ENCODE measurements at regions not wholly inside any gene's neighbourhood (a gene's known extent, or its start where the extent isn't known, plus 50 kb on each side); places are given as distances from the start of the nearest gene placed in this dataset.

DNA sequence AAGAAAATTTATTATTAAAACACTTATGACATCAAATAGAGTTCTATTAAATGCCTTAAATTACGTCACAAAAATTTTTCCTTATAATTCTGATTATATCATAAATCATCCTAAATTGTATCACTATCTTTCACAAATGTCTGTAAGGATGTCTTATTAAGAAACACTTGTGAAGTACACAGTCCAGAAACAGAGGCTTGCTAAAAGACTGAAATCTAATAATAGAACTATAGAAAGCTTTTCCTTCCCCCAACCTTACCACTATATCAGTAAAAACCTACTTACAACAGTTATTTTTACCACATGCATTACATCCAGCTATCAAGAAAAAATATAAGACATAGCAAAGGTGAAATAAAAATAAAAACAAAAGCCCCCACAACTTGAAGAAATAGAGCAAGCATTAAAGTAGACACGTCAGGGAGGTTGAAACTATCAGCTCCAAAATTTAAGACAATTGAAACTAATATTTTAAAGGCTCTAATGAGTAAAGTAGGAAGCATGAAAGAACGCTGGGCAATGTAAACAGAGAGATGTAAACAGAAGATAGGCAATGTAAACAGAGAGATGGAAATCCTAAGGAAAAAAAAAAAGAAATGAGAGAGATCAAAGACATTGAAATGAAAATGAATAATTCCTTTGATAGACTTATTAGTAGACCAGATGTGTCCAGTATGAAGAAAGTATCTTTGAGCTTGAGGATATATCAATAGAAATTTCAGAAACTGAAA lies 94.9 kb upstream of the TECRL start:
- no peak overlapping the region for H3K27ac ChIP-seq
- no peaks in the 10 kb centered on the region for H3K9me3 ChIP-seq
- no peaks in the 10 kb centered on the region for H3K36me3 ChIP-seq
- H3K4me3 ChIP-seq = no peak overlapping the region
- DNase-seq = no peak
- no peaks in the 10 kb centered on the region for H3K4me1 ChIP-seq
- intact Hi-C loops (cut with DNase I) = no loop called here
- 40 to 58% methylated on average over 3 of the region's 3 CpGs for WGBS, 2 donors
- H3K27me3 ChIP-seq = no peaks in the 10 kb centered on the region
- TF ChIP-seq POLR2AphosphoS5 (IDR thresholded peaks at IDR 0.05) (no peak), POLR2A (IDR thresholded peaks at IDR 0.05) (no peak), EP300 (IDR thresholded peaks at IDR 0.05) (no peak)
- TF ChIP-seq, protein P1, sequence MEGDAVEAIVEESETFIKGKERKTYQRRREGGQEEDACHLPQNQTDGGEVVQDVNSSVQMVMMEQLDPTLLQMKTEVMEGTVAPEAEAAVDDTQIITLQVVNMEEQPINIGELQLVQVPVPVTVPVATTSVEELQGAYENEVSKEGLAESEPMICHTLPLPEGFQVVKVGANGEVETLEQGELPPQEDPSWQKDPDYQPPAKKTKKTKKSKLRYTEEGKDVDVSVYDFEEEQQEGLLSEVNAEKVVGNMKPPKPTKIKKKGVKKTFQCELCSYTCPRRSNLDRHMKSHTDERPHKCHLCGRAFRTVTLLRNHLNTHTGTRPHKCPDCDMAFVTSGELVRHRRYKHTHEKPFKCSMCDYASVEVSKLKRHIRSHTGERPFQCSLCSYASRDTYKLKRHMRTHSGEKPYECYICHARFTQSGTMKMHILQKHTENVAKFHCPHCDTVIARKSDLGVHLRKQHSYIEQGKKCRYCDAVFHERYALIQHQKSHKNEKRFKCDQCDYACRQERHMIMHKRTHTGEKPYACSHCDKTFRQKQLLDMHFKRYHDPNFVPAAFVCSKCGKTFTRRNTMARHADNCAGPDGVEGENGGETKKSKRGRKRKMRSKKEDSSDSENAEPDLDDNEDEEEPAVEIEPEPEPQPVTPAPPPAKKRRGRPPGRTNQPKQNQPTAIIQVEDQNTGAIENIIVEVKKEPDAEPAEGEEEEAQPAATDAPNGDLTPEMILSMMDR (IDR thresholded peaks at IDR 0.05) = no peak

DNA sequence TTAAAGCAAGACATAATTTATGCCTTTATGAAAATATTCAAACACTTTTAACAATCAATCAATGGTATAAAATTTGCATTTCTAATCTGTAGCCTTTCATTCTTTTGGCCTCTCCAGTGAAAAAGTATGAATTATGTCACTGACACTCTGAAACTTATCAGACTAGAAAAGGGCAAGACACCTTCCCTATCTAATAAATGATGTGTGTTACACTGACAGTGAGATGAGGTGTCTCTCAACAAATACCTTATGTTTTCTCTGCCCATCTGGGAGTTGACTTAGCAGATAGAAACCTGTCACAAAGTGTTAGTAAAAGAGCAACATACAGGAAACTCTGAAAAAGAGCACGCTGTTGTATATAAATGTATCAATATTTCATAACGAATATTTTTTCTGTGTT lies 94.2 kb upstream of the TECRL start:
- no peaks in the 10 kb centered on the region for H3K9me3 ChIP-seq
- no peak for DNase-seq
- 92 to 95% methylated on average over 2 of the region's 2 CpGs for WGBS, 2 donors
- H3K4me3 ChIP-seq = no peak overlapping the region
- H3K4me1 ChIP-seq = no peaks in the 10 kb centered on the region
- intact Hi-C loops (cut with DNase I) = no loop called here
- TF ChIP-seq POLR2A (IDR thresholded peaks at IDR 0.05) (no peak), EP300 (IDR thresholded peaks at IDR 0.05) (no peak), POLR2AphosphoS5 (IDR thresholded peaks at IDR 0.05) (no peak)
- TF ChIP-seq, protein P1 (IDR thresholded peaks at IDR 0.05) = no peak
- H3K36me3 ChIP-seq = no peaks in the 10 kb centered on the region
- no peaks in the 10 kb centered on the region for H3K27me3 ChIP-seq
- no peak overlapping the region for H3K27ac ChIP-seq

DNA sequence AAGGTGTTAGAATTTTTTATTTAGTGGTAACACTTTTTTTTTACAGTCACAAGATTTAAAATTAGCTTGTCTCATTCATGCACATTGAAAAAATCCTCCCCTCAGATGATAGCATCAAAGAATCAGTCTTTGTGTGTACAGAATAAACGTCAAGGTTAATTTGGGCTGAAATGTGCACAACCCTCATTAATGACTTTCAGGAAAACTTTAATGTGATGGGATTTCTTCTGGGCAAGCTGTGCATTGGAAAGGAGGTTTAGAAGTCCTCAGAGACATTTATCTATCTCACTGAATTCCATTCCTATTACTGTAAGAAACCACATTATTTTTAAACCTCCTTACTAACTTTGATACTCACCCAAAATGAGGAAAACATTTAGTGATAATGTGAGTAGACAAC lies 88.2 kb upstream of the TECRL start:
- no peaks in the 10 kb centered on the region for H3K9me3 ChIP-seq
- intact Hi-C loops (cut with DNase I) = no loop called here
- H3K4me3 ChIP-seq = no peak overlapping the region
- no peak overlapping the region for H3K27ac ChIP-seq
- TF ChIP-seq POLR2A (IDR thresholded peaks at IDR 0.05) (no peak), EP300 (IDR thresholded peaks at IDR 0.05) (no peak), POLR2AphosphoS5 (IDR thresholded peaks at IDR 0.05) (no peak)
- TF ChIP-seq, protein P1 (IDR thresholded peaks at IDR 0.05) = no peak
- no peaks in the 10 kb centered on the region for H3K4me1 ChIP-seq
- 53 to 54% methylated on average over 1 of the region's 1 CpG for WGBS, 2 donors
- no peak for DNase-seq
- no peaks in the 10 kb centered on the region for H3K36me3 ChIP-seq
- H3K27me3 ChIP-seq = no peaks in the 10 kb centered on the region

DNA sequence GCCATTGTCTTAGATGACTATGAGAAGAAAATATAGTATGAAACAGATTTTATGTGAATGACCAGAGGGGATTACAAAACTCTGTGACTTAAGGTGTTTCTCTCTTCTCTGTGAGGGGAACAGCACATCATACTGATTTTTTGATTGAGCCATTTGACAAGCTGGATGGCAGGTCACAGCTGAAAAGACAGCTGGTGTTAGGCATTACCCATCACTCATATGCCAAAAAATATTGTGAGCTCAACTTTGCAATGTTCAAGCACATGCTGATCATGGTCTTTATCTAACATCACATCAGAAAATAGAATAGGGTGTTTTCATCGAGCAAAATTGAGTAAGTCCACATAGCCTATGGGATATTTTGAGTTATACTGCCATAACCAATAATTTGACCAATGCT lies 86.7 kb upstream of the TECRL start:
- no peaks in the 10 kb centered on the region for H3K9me3 ChIP-seq
- no peaks in the 10 kb centered on the region for H3K4me1 ChIP-seq
- H3K4me3 ChIP-seq = no peak overlapping the region
- 59 to 83% methylated on average over 1 of the region's 1 CpG for WGBS, 2 donors
- H3K27ac ChIP-seq = no peak overlapping the region
- H3K27me3 ChIP-seq = no peaks in the 10 kb centered on the region
- TF ChIP-seq, protein P1 (IDR thresholded peaks at IDR 0.05) = no peak
- TF ChIP-seq EP300 (IDR thresholded peaks at IDR 0.05) (no peak), POLR2A (IDR thresholded peaks at IDR 0.05) (no peak), POLR2AphosphoS5 (IDR thresholded peaks at IDR 0.05) (no peak)
- intact Hi-C loops (cut with DNase I) = no loop called here
- no peak for DNase-seq
- H3K36me3 ChIP-seq = no peaks in the 10 kb centered on the region

DNA sequence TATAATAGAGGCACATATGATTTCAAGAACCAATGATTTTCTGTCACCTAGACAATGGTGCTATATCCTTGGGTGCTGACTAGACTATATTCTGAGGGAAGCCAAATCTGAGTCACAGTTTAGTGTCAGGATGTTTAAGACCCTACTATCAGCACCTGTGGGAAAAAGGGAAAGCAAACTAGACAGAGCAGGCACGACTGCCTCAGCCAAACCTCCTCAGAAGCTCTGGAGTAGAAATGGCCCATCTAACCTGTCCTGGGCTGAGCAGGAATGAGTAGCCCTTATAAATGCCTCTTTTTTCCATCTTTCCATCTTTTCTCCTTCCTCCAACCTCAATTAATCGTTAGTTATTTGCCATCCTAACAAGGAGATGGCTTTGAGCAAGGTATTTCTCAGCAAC lies 80.4 kb upstream of the TECRL start:
- no peak overlapping the region for H3K27ac ChIP-seq
- intact Hi-C loops (cut with DNase I) = no loop called here
- TF ChIP-seq POLR2AphosphoS5 (IDR thresholded peaks at IDR 0.05) = no peak
- TF ChIP-seq POLR2A (IDR thresholded peaks at IDR 0.05) = no peak
- TF ChIP-seq, protein P1 (IDR thresholded peaks at IDR 0.05) = no peak
- no peak for TF ChIP-seq EP300 (IDR thresholded peaks at IDR 0.05)
- no peaks in the 10 kb centered on the region for H3K4me1 ChIP-seq
- DNase-seq = no peak
- no peak overlapping the region for H3K4me3 ChIP-seq
- H3K9me3 ChIP-seq = no peaks in the 10 kb centered on the region
- H3K36me3 ChIP-seq = no peaks in the 10 kb centered on the region
- no peaks in the 10 kb centered on the region for H3K27me3 ChIP-seq
- 24 to 61% methylated on average over 2 of the region's 2 CpGs for WGBS, 2 donors
